H9 (cell line): ENCODE measurements at regions not wholly inside any gene's neighbourhood (a gene's known extent, or its start where the extent isn't known, plus 50 kb on each side); places are given as distances from the start of the nearest gene placed in this dataset.

Source experiments
- DNase-seq: peaks from one replicate; pipeline ENCODE4 v3.0.0-alpha.2; 2017
- H2AFZ ChIP-seq: one replicate; pipeline ENCODE4 v1.6.1; 2013; ENCODE audit warnings: mild to moderate bottlenecking, low read length, control low read depth, moderate library complexity
- H2AK5ac ChIP-seq: 2 replicates; pipeline ENCODE4 v1.6.1; 2013; ENCODE audit warnings: low read length, control low read depth, mixed read lengths; ENCODE audit not compliant: insufficient read length
- H2BK120ac ChIP-seq: one replicate; pipeline ENCODE4 v1.6.1; 2013; ENCODE audit warnings: low read depth, mild to moderate bottlenecking, low read length, control low read depth, inconsistent platforms; ENCODE audit not compliant: poor library complexity, severe bottlenecking
- H2BK12ac ChIP-seq: 2 replicates; pipeline ENCODE4 v1.6.1; 2013; ENCODE audit warnings: low read length, control low read depth, mixed read lengths, low read depth; ENCODE audit not compliant: insufficient read length
- H2BK15ac ChIP-seq: 2 replicates; pipeline ENCODE4 v1.6.1; 2013; ENCODE audit warnings: low read depth, low read length, control low read depth
- H2BK20ac ChIP-seq: one replicate; pipeline ENCODE4 v1.6.1; 2013; ENCODE audit warnings: low read depth, mild to moderate bottlenecking, low read length, control low read depth, inconsistent platforms; ENCODE audit not compliant: poor library complexity, severe bottlenecking
- H2BK5ac ChIP-seq: 2 replicates; pipeline ENCODE4 v1.6.1; 2013; ENCODE audit warnings: low read length, control low read depth, mixed read lengths; ENCODE audit not compliant: insufficient read length
- H3K14ac ChIP-seq: 2 replicates; pipeline ENCODE4 v1.6.1; 2013; ENCODE audit warnings: low read length, control low read depth; ENCODE audit not compliant: insufficient read depth
- H3K18ac ChIP-seq: 2 replicates; pipeline ENCODE4 v1.6.1; 2013; ENCODE audit warnings: low read depth, mild to moderate bottlenecking, mixed read lengths, low read length, control low read depth; ENCODE audit not compliant: insufficient read length
- H3K23ac ChIP-seq: 2 replicates; pipeline ENCODE4 v1.6.1; 2013; ENCODE audit warnings: low read length, control low read depth, mixed read lengths, low read depth; ENCODE audit not compliant: insufficient read length
- H3K23me2 ChIP-seq: 2 replicates; pipeline ENCODE4 v1.6.1; 2013; ENCODE audit warnings: low read depth, mild to moderate bottlenecking, mixed read lengths, low read length, control low read depth; ENCODE audit not compliant: insufficient read length, poor library complexity, severe bottlenecking
- H3K27ac ChIP-seq: 2 replicates; pipeline ENCODE4 v1.5.1; 2013; ENCODE audit warnings: low read length, control low read depth, mixed read lengths, low read depth; ENCODE audit not compliant: insufficient read length
- H3K27me3 ChIP-seq: 2 replicates; pipeline ENCODE4 v1.6.1; 2013; ENCODE audit warnings: low read length, control low read depth, inconsistent platforms; ENCODE audit not compliant: insufficient read depth
- H3K4ac ChIP-seq: 2 replicates; pipeline ENCODE4 v1.6.1; 2013; ENCODE audit warnings: low read depth, mild to moderate bottlenecking, control low read depth, inconsistent platforms, low read length, moderate library complexity
- H3K4me1 ChIP-seq: 2 replicates; pipeline ENCODE4 v1.6.1; 2013; ENCODE audit warnings: low read length, control low read depth, inconsistent platforms; ENCODE audit not compliant: insufficient read depth
- H3K4me2 ChIP-seq: 2 replicates; pipeline ENCODE4 v1.6.1; 2013; ENCODE audit warnings: low read length, control low read depth, mixed read lengths; ENCODE audit not compliant: insufficient read length, insufficient read depth
- H3K56ac ChIP-seq: 2 replicates; pipeline ENCODE4 v1.6.1; 2013; ENCODE audit warnings: low read depth, mild to moderate bottlenecking, mixed read lengths, low read length, control low read depth; ENCODE audit not compliant: insufficient read length
- H3K79me1 ChIP-seq: 2 replicates; pipeline ENCODE4 v1.6.1; 2013; ENCODE audit warnings: low read depth, mild to moderate bottlenecking, moderate library complexity, low read length, control low read depth, inconsistent platforms; ENCODE audit not compliant: insufficient read depth, poor library complexity, severe bottlenecking
- H3K79me2 ChIP-seq: 2 replicates; pipeline ENCODE4 v1.6.1; 2013; ENCODE audit warnings: low read length, control low read depth, inconsistent platforms; ENCODE audit not compliant: insufficient read depth
- H3K9ac ChIP-seq: 2 replicates; pipeline ENCODE4 v1.6.1; 2013; ENCODE audit warnings: low read length, control low read depth, mixed read lengths; ENCODE audit not compliant: insufficient read length; ENCODE audit errors: extremely low read depth
- H3K9me3 ChIP-seq: one replicate; pipeline ENCODE4 v1.6.1; 2013; ENCODE audit warnings: low read depth, low read length, inconsistent platforms; ENCODE audit not compliant: control insufficient read depth
- H3T11ph ChIP-seq: one replicate; pipeline ENCODE4 v1.6.1; 2013; ENCODE audit warnings: mild to moderate bottlenecking, low read length, control low read depth, inconsistent platforms
- H4K20me1 ChIP-seq: one replicate; pipeline ENCODE4 v1.6.1; 2013; ENCODE audit not compliant: control insufficient read depth, insufficient read length, insufficient read depth
- H4K5ac ChIP-seq: 2 replicates; pipeline ENCODE4 v1.6.1; 2013; ENCODE audit warnings: low read depth, mild to moderate bottlenecking, mixed read lengths, low read length, control low read depth; ENCODE audit not compliant: insufficient read length
- H4K8ac ChIP-seq: replicated peaks from 2 replicates; pipeline ENCODE4 v1.6.1; 2013; ENCODE audit warnings: low read length, control low read depth, mixed read lengths, low read depth; ENCODE audit not compliant: insufficient read length
- H4K91ac ChIP-seq: 2 replicates; pipeline ENCODE4 v1.6.1; 2013; ENCODE audit warnings: low read depth, mild to moderate bottlenecking, moderate library complexity, mixed read lengths, low read length, control low read depth; ENCODE audit not compliant: insufficient read length
- H3K27ac Mint-ChIP-seq, 3 experiments: 2 replicates in 2 of 3; 3 replicates in 1 of 3; pipeline ENCODE4 v1.8.0; 2020 to 2021; ENCODE audit warnings: mixed read lengths in 3 of 3, mild to moderate bottlenecking in 1 of 3, moderate library complexity in 1 of 3
- H3K27me3 Mint-ChIP-seq: 2 replicates; pipeline ENCODE4 v1.8.0; 2021; ENCODE audit warnings: low read depth, mild to moderate bottlenecking, moderate library complexity, mixed read lengths
- H3K36me3 Mint-ChIP-seq, 3 experiments: 2 replicates in 2 of 3; 3 replicates in 1 of 3; pipeline ENCODE4 v1.8.0; 2020 to 2021; ENCODE audit warnings: low read depth in 3 of 3, mixed read lengths in 3 of 3; ENCODE audit not compliant: insufficient read depth in 1 of 3
- H3K4me1 Mint-ChIP-seq, 2 experiments: 2 replicates each; pipeline ENCODE4 v1.8.0; 2020; ENCODE audit warnings: mixed read lengths in 2 of 2
- H3K4me3 Mint-ChIP-seq, 2 experiments: 2 replicates in 1 of 2; 3 replicates in 1 of 2; pipeline ENCODE4 v1.8.0; 2020 to 2021; ENCODE audit warnings: mild to moderate bottlenecking in 2 of 2, mixed read lengths in 2 of 2, moderate library complexity in 1 of 2
- H3K9me3 Mint-ChIP-seq, 2 experiments: 2 replicates in 1 of 2; 3 replicates in 1 of 2; pipeline ENCODE4 v1.8.0; 2020; ENCODE audit warnings: mild to moderate bottlenecking in 2 of 2, mixed read lengths in 2 of 2, moderate library complexity in 1 of 2
- CTCF ChIP-seq: fragments of 200-600 bp; sonication (generic); conservative IDR thresholded peaks from 3 replicates; pipeline ENCODE4 v1.8.0; 2021; ENCODE audit warnings: antibody characterized with exemption, mild to moderate bottlenecking
- WGBS: extraction: QIAGEN DNeasy Blood & Tissue Kit; methylation state at CpG from one replicate; pipeline ENCODE4 v1.1.7; 2013; ENCODE audit warnings: missing lambda C conversion rate, low lambda C conversion rate, mixed read lengths; ENCODE audit not compliant: insufficient read length; ENCODE audit errors: extremely low coverage; 5-methylcytosine and 5-hydroxymethylcytosine counted together

GRCh38 chr1:118271883-118272282 lies 86.9 kb upstream of the SPAG17 start:
- no peak overlapping the region for H3T11ph ChIP-seq
- H4K91ac ChIP-seq, result no peak overlapping the region
- H4K5ac ChIP-seq, result no peak overlapping the region
- H3K4ac ChIP-seq, result no peak overlapping the region
- H3K18ac ChIP-seq, result no peak overlapping the region
- no peak overlapping the region for H2AK5ac ChIP-seq
- Mint-ChIP-seq H3K27me3 (no peaks in the 10 kb centered on the region), H3K27ac (no peak overlapping the region), H3K4me3 (no peak overlapping the region), H3K4me1 (peaks cover 4% of the 10 kb centered on the region in 2 experiments), H3K9me3 (peaks cover 0 to 2% of the 10 kb centered on the region in 2 experiments; a peak in 2 of 5 replicates), H3K36me3 (no peaks in the 10 kb centered on the region)
- DNase-seq, result no peak
- H3K27ac ChIP-seq, result no peak overlapping the region
- H2BK120ac ChIP-seq, result no peak overlapping the region
- no peak overlapping the region for H4K8ac ChIP-seq
- no peak overlapping the region for H2BK20ac ChIP-seq
- H3K9ac ChIP-seq, result no peak overlapping the region
- no peaks in the 10 kb centered on the region for H3K79me1 ChIP-seq
- no peak for TF ChIP-seq CTCF
- H2AFZ ChIP-seq, result no peak overlapping the region
- H3K23me2 ChIP-seq, result no peaks in the 10 kb centered on the region
- no peaks in the 10 kb centered on the region for H3K79me2 ChIP-seq
- no CpG with 5 or more reads among the region's 3 CpGs for WGBS
- H3K56ac ChIP-seq, result no peak overlapping the region
- H4K20me1 ChIP-seq, result no peaks in the 10 kb centered on the region
- H3K4me2 ChIP-seq, result no peak overlapping the region
- H3K23ac ChIP-seq, result no peak overlapping the region
- H3K27me3 ChIP-seq, result no peaks in the 10 kb centered on the region
- H2BK12ac ChIP-seq, result no peak overlapping the region
- no peak overlapping the region for H2BK15ac ChIP-seq
- H3K9me3 ChIP-seq, result no peaks in the 10 kb centered on the region
- H3K4me1 ChIP-seq, result no peaks in the 10 kb centered on the region
- no peak overlapping the region for H2BK5ac ChIP-seq
- no peak overlapping the region for H3K14ac ChIP-seq
